ENCODE measurements at regions not wholly inside any gene's neighbourhood (a gene's known extent, or its start where the extent isn't known, plus 50 kb on each side); places are given as distances from the start of the nearest gene placed in this dataset.

DNA sequence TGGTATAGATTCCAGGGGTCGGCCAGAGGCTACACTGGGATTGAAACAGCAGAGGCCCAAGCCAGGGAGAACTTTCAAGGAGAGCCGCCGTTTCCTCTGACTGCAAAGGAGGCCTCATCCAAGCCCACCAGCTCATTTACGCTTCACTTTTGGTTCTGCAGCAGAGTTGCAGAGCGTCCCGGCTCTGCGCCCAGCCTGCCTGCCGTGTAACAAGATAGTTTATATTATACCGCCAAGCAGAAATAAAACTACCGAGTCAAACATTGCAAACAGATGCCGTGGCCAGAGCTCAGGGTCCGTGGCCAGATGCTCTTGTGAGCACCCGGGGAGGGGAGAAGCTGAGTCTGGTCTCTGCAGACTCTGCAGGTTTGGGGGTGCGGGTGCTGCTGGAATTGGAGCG is 60.7 kb upstream of the TBX3 start:
- intact Hi-C loops (cut with micrococcal nuclease) (no loop called here), dilution Hi-C loops (cut with MboI; ENCODE audit: extremely low pct_ligation_motif_present, low sequenced_read_pairs) (no loop called here)
- no peaks in the 10 kb centered on the region for H3K79me2 ChIP-seq (ENCODE audit: control insufficient read depth, insufficient read depth, low read length)
- H3K4me2 ChIP-seq (ENCODE audit: insufficient read depth, low read length): no peak overlapping the region
- H4K20me1 ChIP-seq (replicated peaks; ENCODE audit: control insufficient read depth, extremely low read depth, insufficient read depth, low read length): no peaks in the 10 kb centered on the region
- TF ChIP-seq EZH2 (IDR thresholded peaks at IDR 0.05; ENCODE audit: borderline replicate concordance, low read depth, low read length, severe bottlenecking) (no peak), GATA2 (IDR thresholded peaks at IDR 0.05; ENCODE audit: insufficient read depth, insufficient read length, low read depth, low read length) (no peak), FOS (IDR thresholded peaks at IDR 0.05; ENCODE audit: borderline replicate concordance, insufficient read depth, low read length) (no peak), JUN (IDR thresholded peaks at IDR 0.05; ENCODE audit: borderline replicate concordance, insufficient read depth, insufficient read length, low read depth) (no peak)
- TF ChIP-seq, protein P1, sequence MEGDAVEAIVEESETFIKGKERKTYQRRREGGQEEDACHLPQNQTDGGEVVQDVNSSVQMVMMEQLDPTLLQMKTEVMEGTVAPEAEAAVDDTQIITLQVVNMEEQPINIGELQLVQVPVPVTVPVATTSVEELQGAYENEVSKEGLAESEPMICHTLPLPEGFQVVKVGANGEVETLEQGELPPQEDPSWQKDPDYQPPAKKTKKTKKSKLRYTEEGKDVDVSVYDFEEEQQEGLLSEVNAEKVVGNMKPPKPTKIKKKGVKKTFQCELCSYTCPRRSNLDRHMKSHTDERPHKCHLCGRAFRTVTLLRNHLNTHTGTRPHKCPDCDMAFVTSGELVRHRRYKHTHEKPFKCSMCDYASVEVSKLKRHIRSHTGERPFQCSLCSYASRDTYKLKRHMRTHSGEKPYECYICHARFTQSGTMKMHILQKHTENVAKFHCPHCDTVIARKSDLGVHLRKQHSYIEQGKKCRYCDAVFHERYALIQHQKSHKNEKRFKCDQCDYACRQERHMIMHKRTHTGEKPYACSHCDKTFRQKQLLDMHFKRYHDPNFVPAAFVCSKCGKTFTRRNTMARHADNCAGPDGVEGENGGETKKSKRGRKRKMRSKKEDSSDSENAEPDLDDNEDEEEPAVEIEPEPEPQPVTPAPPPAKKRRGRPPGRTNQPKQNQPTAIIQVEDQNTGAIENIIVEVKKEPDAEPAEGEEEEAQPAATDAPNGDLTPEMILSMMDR (IDR thresholded peaks at IDR 0.05; ENCODE audit: extremely low read depth in 1 of 2, insufficient read depth in 1 of 2, low read depth in 1 of 2, low read length in 2 of 2): no peak
- TF ChIP-seq, protein P2, sequence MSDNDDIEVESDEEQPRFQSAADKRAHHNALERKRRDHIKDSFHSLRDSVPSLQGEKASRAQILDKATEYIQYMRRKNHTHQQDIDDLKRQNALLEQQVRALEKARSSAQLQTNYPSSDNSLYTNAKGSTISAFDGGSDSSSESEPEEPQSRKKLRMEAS (IDR thresholded peaks at IDR 0.05; ENCODE audit: insufficient read depth, insufficient read length): no peak
- H3K27me3 ChIP-seq (ENCODE audit: control insufficient read depth in 2 of 2, insufficient read depth in 2 of 2, low read length in 2 of 2): no peaks in the 10 kb centered on the region
- H3K4me3 ChIP-seq (replicated peaks in 1 of 3; ENCODE audit: insufficient read depth in 1 of 3, low read depth in 1 of 3, low read length in 3 of 3): no peak overlapping the region
- H3K9me3 ChIP-seq (replicated peaks; ENCODE audit: control insufficient read depth, insufficient read depth, low read length): no peaks in the 10 kb centered on the region
- no TSS peak for BruUV-seq (replicated peaks)
- no peak overlapping the region for H3K9ac ChIP-seq (replicated peaks; ENCODE audit: extremely low read depth, insufficient read depth, low read length)
- H2AFZ ChIP-seq (ENCODE audit: low read depth, low read length): no peak overlapping the region
- DNase-seq (ENCODE audit: low read depth, low spot score) (no peak), FAIRE-seq (no peak)
- H3K36me3 ChIP-seq (ENCODE audit: control insufficient read depth in 2 of 2, extremely low read depth in 1 of 2, insufficient read depth in 2 of 2, low read length in 2 of 2): no peaks in the 10 kb centered on the region
- H3K9me1 ChIP-seq (replicated peaks; ENCODE audit: control insufficient read depth, extremely low read depth, insufficient read depth, low read length): no peaks in the 10 kb centered on the region
- no peak overlapping the region for H3K27ac ChIP-seq (ENCODE audit: insufficient read depth, low read depth, low read length)
- H3K4me1 ChIP-seq (ENCODE audit: control insufficient read depth, extremely low read depth, insufficient read depth, low read length): no peaks in the 10 kb centered on the region
- POLR2A ChIA-PET: no interaction called here
- CTCF ChIA-PET: no interaction called here

DNA sequence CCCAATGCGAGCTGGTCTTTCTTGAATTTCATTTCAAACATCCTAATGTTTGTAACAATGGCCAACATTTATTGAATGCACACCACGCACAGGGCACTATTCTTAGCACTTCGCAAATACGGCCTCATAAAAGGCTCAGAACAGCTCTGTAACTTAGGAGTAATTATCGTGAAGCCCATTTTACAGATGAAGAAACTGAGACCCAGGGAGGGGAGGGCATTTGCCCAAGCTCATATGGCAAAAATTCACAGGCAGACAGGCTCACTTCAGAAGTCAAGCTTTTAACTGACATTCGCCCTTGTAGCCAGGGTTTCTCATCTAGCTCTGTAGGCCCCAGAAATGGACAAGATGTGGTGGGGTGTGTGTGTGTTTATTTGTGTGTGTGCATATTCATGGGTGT is 60.3 kb upstream of the TBX3 start:
- Histone ChIP-seq H3K36me3 (ENCODE audit: control insufficient read depth in 2 of 2, extremely low read depth in 1 of 2, insufficient read depth in 2 of 2, low read length in 2 of 2) (no peaks in the 10 kb centered on the region), H3K4me2 (ENCODE audit: insufficient read depth, low read length) (no peak overlapping the region), H3K79me2 (ENCODE audit: control insufficient read depth, insufficient read depth, low read length) (no peaks in the 10 kb centered on the region), H3K27me3 (ENCODE audit: control insufficient read depth in 2 of 2, insufficient read depth in 2 of 2, low read length in 2 of 2) (no peaks in the 10 kb centered on the region), H3K4me1 (ENCODE audit: control insufficient read depth, extremely low read depth, insufficient read depth, low read length) (no peaks in the 10 kb centered on the region), H4K20me1 (replicated peaks; ENCODE audit: control insufficient read depth, extremely low read depth, insufficient read depth, low read length) (no peaks in the 10 kb centered on the region), H3K9me1 (replicated peaks; ENCODE audit: control insufficient read depth, extremely low read depth, insufficient read depth, low read length) (no peaks in the 10 kb centered on the region), H3K9me3 (replicated peaks; ENCODE audit: control insufficient read depth, insufficient read depth, low read length) (no peaks in the 10 kb centered on the region), H3K27ac (ENCODE audit: insufficient read depth, low read depth, low read length) (no peak overlapping the region), H2AFZ (ENCODE audit: low read depth, low read length) (no peak overlapping the region), H3K4me3 (replicated peaks in 1 of 3; ENCODE audit: insufficient read depth in 1 of 3, low read depth in 1 of 3, low read length in 3 of 3) (no peak overlapping the region), H3K9ac (replicated peaks; ENCODE audit: extremely low read depth, insufficient read depth, low read length) (no peak overlapping the region)
- TF ChIP-seq POLR2A (IDR thresholded peaks at IDR 0.05; ENCODE audit: low read depth, low read length) (no peak), GATA2 (IDR thresholded peaks at IDR 0.05; ENCODE audit: insufficient read depth, insufficient read length, low read depth, low read length) (no peak), FOS (IDR thresholded peaks at IDR 0.05; ENCODE audit: borderline replicate concordance, insufficient read depth, low read length) (no peak), POLR2AphosphoS5 (IDR thresholded peaks at IDR 0.05; ENCODE audit: insufficient read depth, low read depth, low read length) (no peak), MYC (IDR thresholded peaks at IDR 0.05; ENCODE audit: low read depth, low read length) (no peak), JUN (IDR thresholded peaks at IDR 0.05; ENCODE audit: borderline replicate concordance, insufficient read depth, insufficient read length, low read depth) (no peak), EZH2 (IDR thresholded peaks at IDR 0.05; ENCODE audit: borderline replicate concordance, low read depth, low read length, severe bottlenecking) (no peak)
- TF ChIP-seq, protein P2 (IDR thresholded peaks at IDR 0.05; ENCODE audit: insufficient read depth, insufficient read length): no peak
- TF ChIP-seq, protein P1 (IDR thresholded peaks at IDR 0.05; ENCODE audit: extremely low read depth in 1 of 2, insufficient read depth in 1 of 2, low read depth in 1 of 2, low read length in 2 of 2): no peak
- CTCF ChIA-PET: no interaction called here
- no peak for FAIRE-seq
- no peak for DNase-seq (ENCODE audit: low read depth, low spot score)
- dilution Hi-C loops (cut with MboI; ENCODE audit: extremely low pct_ligation_motif_present, low sequenced_read_pairs): no loop called here
- BruUV-seq (replicated peaks): no TSS peak
- POLR2A ChIA-PET: no interaction called here
- intact Hi-C loops (cut with micrococcal nuclease): no loop called here

Data from endothelial cell of umbilical vein (primary cell).